ENCODE measurements at regions not wholly inside any gene's neighbourhood (a gene's known extent, or its start where the extent isn't known, plus 50 kb on each side); places are given as distances from the start of the nearest gene placed in this dataset.
A peak's percentile ranks its signal among the peaks of the same experiment; 100 is the strongest.
"Not testable (repeated sequence)": the region's sequence is repeated elsewhere in the genome, so short reads cannot be mapped to it uniquely, and the experiment has no call there.

- DNase-seq (ENCODE audit: low read depth), result no peak
These were observed 518.9 kb downstream of the BCKDHB start for GRCh38 chr6:80625405-80625804.

GRCh38 chr6:80623066-80623815 lies 516.8 kb downstream of the BCKDHB start:
- no peak for DNase-seq (ENCODE audit: low read depth)

- DNase-seq (ENCODE audit: low read depth), result no peak
These were observed 516.2 kb downstream of the BCKDHB start for GRCh38 chr6:80622641-80623040.

- no peak for DNase-seq (ENCODE audit: low read depth)
These were observed 512.5 kb downstream of the BCKDHB start for GRCh38 chr6:80618953-80619352.

- DNase-seq (ENCODE audit: low read depth), result peak; percentile 67
These were observed 504.4 kb downstream of the BCKDHB start for GRCh38 chr6:80610846-80611245.

- DNase-seq (ENCODE audit: low read depth), result no peak
These were observed 502.4 kb downstream of the BCKDHB start for GRCh38 chr6:80608881-80609280.

GRCh38 chr6:80607811-80608391 lies 501.4 kb downstream of the BCKDHB start:
- DNase-seq (ENCODE audit: low read depth), result peak; percentile 87

GRCh38 chr6:80605165-80605989 lies 498.9 kb downstream of the BCKDHB start:
- no peak for DNase-seq (ENCODE audit: low read depth)

GRCh38 chr6:80603679-80604078 lies 497.2 kb downstream of the BCKDHB start:
- DNase-seq (ENCODE audit: low read depth), result no peak

GRCh38 chr6:80594461-80594860 lies 488.0 kb downstream of the BCKDHB start:
- DNase-seq (ENCODE audit: low read depth), result no peak

GRCh38 chr6:80592436-80592835 lies 486.0 kb downstream of the BCKDHB start:
- no peak for DNase-seq (ENCODE audit: low read depth)

GRCh38 chr6:80586242-80586641 lies 479.8 kb downstream of the BCKDHB start:
- DNase-seq (ENCODE audit: low read depth), result no peak

- no peak for DNase-seq (ENCODE audit: low read depth)
These were observed 473.0 kb downstream of the BCKDHB start for GRCh38 chr6:80579391-80580023.

- not testable (repeated sequence) for DNase-seq (ENCODE audit: low read depth)
These were observed 466.8 kb downstream of the BCKDHB start for GRCh38 chr6:80573320-80573719.

GRCh38 chr6:80566361-80566760 lies 459.9 kb downstream of the BCKDHB start:
- no peak for DNase-seq (ENCODE audit: low read depth)

GRCh38 chr6:80553071-80553740 lies 446.7 kb downstream of the BCKDHB start:
- DNase-seq (ENCODE audit: low read depth), result no peak

GRCh38 chr6:80550748-80551147 lies 444.3 kb downstream of the BCKDHB start:
- no peak for DNase-seq (ENCODE audit: low read depth)

- DNase-seq (ENCODE audit: low read depth), result no peak
These were observed 443.8 kb downstream of the BCKDHB start for GRCh38 chr6:80550281-80550680.

GRCh38 chr6:80548532-80548931 lies 442.1 kb downstream of the BCKDHB start:
- DNase-seq (ENCODE audit: low read depth), result peak; percentile 78

- peak; percentile 73 for DNase-seq (ENCODE audit: low read depth)
These were observed 441.4 kb downstream of the BCKDHB start for GRCh38 chr6:80547827-80548226.

GRCh38 chr6:80544976-80545722 lies 438.7 kb downstream of the BCKDHB start:
- DNase-seq (ENCODE audit: low read depth), result no peak

All from GM04504 (cell line).